Neural cell (in vitro differentiated cells): ENCODE measurements at regions not wholly inside any gene's neighbourhood (a gene's known extent, or its start where the extent isn't known, plus 50 kb on each side); places are given as distances from the start of the nearest gene placed in this dataset.

Experiments used
- EZH2 ChIP-seq: fragments of 200-600, 300-800 bp; shearing (Covaris generic), sonication (generic); IDR thresholded peaks from 2 replicates; pipeline ENCODE4 v1.6.1; 2014; ENCODE audit warnings: antibody characterized with exemption, low read length, borderline replicate concordance, mild to moderate bottlenecking; ENCODE audit not compliant: insufficient read depth, poor library complexity, severe bottlenecking
- POLR2AphosphoS5 ChIP-seq: IDR thresholded peaks from 2 replicates; pipeline ENCODE4 v1.6.1; 2012
- RAD21 ChIP-seq: fragments of 450-650 bp; conservative IDR thresholded peaks from 2 replicates; pipeline ENCODE4 v1.6.1; 2014; ENCODE audit warnings: antibody characterized with exemption, mild to moderate bottlenecking, moderate library complexity
- TF ChIP-seq, protein P1 (sequence below): IDR thresholded peaks from 2 replicates; pipeline ENCODE4 v1.6.1; 2012; ENCODE audit warnings: borderline replicate concordance
- TF ChIP-seq, protein P2 (sequence below): fragments of 450-650 bp; IDR thresholded peaks from 2 replicates; pipeline ENCODE4 v1.5.1; 2014; ENCODE audit warnings: antibody characterized with exemption, mild to moderate bottlenecking, moderate library complexity; ENCODE audit not compliant: poor library complexity, severe bottlenecking

DNA sequence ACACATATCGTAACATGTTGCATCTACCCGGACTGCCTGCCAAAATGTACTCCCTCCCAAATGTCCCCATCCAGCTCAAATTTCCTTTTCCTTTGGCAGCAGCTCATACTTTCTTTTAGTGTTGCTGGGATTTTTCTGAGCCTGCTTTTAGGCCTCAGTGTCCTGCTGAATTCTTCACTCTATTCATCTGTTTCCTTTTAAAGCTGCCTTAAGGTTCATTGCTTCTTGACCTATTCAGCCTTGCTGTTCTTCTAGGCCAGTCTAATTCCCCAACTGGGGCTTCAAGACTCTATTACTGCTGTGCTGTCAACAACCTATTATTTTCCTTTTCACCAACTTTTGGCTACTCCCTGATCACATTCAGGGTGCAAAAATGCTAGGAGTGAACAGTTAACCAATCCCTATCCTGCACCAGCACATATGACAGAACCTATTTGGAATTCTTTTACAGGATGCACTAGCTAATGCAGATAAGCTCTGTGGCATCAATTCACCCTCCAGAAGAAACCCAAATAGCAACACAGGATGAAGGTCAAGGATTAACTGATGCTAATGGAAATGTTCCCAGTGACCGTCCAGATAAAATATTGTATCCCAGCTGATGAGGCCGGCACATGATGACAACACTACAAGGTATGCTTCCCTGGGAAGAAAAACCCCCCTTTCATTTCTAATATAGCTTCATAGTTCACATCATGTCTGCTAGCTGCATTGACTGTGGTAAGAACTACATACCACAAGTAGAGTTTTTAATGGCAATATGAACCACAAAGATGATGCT, 114.7 kb upstream of the TTC29 start:
- TF ChIP-seq, protein P1, sequence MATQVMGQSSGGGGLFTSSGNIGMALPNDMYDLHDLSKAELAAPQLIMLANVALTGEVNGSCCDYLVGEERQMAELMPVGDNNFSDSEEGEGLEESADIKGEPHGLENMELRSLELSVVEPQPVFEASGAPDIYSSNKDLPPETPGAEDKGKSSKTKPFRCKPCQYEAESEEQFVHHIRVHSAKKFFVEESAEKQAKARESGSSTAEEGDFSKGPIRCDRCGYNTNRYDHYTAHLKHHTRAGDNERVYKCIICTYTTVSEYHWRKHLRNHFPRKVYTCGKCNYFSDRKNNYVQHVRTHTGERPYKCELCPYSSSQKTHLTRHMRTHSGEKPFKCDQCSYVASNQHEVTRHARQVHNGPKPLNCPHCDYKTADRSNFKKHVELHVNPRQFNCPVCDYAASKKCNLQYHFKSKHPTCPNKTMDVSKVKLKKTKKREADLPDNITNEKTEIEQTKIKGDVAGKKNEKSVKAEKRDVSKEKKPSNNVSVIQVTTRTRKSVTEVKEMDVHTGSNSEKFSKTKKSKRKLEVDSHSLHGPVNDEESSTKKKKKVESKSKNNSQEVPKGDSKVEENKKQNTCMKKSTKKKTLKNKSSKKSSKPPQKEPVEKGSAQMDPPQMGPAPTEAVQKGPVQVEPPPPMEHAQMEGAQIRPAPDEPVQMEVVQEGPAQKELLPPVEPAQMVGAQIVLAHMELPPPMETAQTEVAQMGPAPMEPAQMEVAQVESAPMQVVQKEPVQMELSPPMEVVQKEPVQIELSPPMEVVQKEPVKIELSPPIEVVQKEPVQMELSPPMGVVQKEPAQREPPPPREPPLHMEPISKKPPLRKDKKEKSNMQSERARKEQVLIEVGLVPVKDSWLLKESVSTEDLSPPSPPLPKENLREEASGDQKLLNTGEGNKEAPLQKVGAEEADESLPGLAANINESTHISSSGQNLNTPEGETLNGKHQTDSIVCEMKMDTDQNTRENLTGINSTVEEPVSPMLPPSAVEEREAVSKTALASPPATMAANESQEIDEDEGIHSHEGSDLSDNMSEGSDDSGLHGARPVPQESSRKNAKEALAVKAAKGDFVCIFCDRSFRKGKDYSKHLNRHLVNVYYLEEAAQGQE, result no peak
- TF ChIP-seq, protein P2, sequence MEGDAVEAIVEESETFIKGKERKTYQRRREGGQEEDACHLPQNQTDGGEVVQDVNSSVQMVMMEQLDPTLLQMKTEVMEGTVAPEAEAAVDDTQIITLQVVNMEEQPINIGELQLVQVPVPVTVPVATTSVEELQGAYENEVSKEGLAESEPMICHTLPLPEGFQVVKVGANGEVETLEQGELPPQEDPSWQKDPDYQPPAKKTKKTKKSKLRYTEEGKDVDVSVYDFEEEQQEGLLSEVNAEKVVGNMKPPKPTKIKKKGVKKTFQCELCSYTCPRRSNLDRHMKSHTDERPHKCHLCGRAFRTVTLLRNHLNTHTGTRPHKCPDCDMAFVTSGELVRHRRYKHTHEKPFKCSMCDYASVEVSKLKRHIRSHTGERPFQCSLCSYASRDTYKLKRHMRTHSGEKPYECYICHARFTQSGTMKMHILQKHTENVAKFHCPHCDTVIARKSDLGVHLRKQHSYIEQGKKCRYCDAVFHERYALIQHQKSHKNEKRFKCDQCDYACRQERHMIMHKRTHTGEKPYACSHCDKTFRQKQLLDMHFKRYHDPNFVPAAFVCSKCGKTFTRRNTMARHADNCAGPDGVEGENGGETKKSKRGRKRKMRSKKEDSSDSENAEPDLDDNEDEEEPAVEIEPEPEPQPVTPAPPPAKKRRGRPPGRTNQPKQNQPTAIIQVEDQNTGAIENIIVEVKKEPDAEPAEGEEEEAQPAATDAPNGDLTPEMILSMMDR, result no peak
- TF ChIP-seq RAD21 (no peak), EZH2 (no peak), POLR2AphosphoS5 (no peak)
